ENCODE measurements at regions not wholly inside any gene's neighbourhood (a gene's known extent, or its start where the extent isn't known, plus 50 kb on each side); places are given as distances from the start of the nearest gene placed in this dataset.

DNA sequence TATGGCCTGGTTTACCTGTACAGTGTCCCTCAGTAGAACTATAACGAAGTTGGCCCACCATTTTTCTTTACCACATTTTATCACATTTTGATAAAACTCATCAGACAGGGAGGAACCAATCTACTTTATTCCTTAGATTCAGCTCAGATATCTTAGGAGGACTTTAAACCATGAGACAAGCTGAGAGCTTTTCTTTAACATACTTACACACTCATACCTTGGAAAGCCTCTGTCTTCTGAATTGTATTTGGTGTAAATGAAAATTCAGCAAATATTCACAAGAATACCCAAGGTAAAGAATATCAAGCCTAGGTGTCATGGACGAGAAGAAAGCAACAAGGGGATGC lies 313.2 kb downstream of the ENC1 start:
- no peak overlapping the region for H3K27ac Mint-ChIP-seq (ENCODE audit: unreplicated experiment)
- no peak for DNase-seq
- no peaks in the 10 kb centered on the region for H3K27me3 Mint-ChIP-seq (ENCODE audit: unreplicated experiment)
- no peaks in the 10 kb centered on the region for H3K9me3 Mint-ChIP-seq (ENCODE audit: unreplicated experiment)
- no peak overlapping the region for H3K4me3 Mint-ChIP-seq (ENCODE audit: unreplicated experiment)
- peaks cover under 1% of the 10 kb centered on the region for H3K4me1 Mint-ChIP-seq (ENCODE audit: low read depth, unreplicated experiment)
- TF ChIP-seq, protein P1, sequence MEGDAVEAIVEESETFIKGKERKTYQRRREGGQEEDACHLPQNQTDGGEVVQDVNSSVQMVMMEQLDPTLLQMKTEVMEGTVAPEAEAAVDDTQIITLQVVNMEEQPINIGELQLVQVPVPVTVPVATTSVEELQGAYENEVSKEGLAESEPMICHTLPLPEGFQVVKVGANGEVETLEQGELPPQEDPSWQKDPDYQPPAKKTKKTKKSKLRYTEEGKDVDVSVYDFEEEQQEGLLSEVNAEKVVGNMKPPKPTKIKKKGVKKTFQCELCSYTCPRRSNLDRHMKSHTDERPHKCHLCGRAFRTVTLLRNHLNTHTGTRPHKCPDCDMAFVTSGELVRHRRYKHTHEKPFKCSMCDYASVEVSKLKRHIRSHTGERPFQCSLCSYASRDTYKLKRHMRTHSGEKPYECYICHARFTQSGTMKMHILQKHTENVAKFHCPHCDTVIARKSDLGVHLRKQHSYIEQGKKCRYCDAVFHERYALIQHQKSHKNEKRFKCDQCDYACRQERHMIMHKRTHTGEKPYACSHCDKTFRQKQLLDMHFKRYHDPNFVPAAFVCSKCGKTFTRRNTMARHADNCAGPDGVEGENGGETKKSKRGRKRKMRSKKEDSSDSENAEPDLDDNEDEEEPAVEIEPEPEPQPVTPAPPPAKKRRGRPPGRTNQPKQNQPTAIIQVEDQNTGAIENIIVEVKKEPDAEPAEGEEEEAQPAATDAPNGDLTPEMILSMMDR (IDR thresholded peaks at IDR 0.05; ENCODE audit: partially characterized antibody, unreplicated experiment) = no peak
- H3K36me3 Mint-ChIP-seq (ENCODE audit: unreplicated experiment) = no peaks in the 10 kb centered on the region

DNA sequence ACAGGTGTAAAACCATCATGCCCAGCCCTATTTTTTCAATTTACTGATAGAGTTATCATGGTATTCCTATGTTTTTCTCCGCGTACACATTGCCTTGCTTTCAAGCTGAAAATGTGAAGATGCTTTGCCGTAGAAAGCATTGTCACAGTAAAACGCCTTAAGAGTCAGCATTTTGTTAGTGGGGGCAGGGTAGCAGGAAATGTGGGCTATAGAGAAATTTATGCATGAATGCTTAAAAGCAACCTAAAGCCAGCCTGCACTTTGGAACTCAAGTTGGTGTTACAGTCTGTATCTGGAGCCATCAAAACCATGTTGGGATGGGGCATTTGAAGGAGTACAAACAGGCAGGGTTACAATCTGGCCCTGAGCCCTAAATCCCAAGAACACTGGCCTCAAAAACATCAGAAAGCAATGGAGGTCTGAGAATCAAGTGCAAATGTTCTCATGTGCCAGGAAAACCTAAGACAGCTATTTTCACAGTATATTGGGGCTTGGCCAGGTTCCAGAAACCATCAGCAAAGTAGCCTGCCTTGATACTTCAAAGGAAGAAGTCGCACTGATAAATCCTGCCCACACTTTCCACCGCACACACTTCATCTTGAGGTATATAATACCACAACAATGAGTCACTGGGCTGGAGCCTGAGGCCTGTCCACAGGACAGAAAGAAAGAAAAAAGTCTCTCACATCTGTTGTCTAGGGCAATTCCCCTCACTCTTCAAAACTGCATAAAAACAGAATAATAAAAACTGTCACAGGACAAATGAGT lies 313.8 kb downstream of the ENC1 start:
- TF ChIP-seq, protein P1 (IDR thresholded peaks at IDR 0.05; ENCODE audit: partially characterized antibody, unreplicated experiment) = no peak
- DNase-seq = no peak
- no peaks in the 10 kb centered on the region for H3K27me3 Mint-ChIP-seq (ENCODE audit: unreplicated experiment)
- H3K27ac Mint-ChIP-seq (ENCODE audit: unreplicated experiment) = no peak overlapping the region
- no peak overlapping the region for H3K4me3 Mint-ChIP-seq (ENCODE audit: unreplicated experiment)
- H3K36me3 Mint-ChIP-seq (ENCODE audit: unreplicated experiment) = no peaks in the 10 kb centered on the region
- H3K9me3 Mint-ChIP-seq (ENCODE audit: unreplicated experiment) = no peaks in the 10 kb centered on the region
- peaks cover 5% of the 10 kb centered on the region for H3K4me1 Mint-ChIP-seq (ENCODE audit: low read depth, unreplicated experiment)

DNA sequence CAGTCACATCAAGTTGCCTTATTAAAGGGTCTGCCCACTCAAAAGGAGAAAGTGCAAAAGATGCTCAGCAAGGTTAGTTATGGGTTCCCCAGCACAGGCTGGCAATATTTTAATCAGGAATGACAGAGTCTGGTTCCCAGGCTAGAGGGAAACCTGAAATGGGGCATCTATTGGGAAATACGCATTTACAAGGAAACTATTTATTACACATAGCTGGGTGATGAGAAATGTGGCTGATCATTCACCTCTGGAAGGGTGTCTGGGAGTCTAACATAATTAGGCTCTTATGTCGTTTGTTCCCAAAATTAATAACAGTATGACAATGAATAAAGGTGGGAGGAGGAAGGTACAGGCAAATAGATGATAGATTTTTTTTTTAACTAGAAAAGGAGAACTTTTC lies 314.7 kb downstream of the ENC1 start:
- Mint-ChIP-seq H3K27ac (ENCODE audit: unreplicated experiment) (no peak overlapping the region), H3K9me3 (ENCODE audit: unreplicated experiment) (no peaks in the 10 kb centered on the region), H3K4me1 (ENCODE audit: low read depth, unreplicated experiment) (peaks cover 6% of the 10 kb centered on the region), H3K36me3 (ENCODE audit: unreplicated experiment) (no peaks in the 10 kb centered on the region), H3K27me3 (ENCODE audit: unreplicated experiment) (no peaks in the 10 kb centered on the region), H3K4me3 (ENCODE audit: unreplicated experiment) (no peak overlapping the region)
- TF ChIP-seq, protein P1 (IDR thresholded peaks at IDR 0.05; ENCODE audit: partially characterized antibody, unreplicated experiment) = no peak
- no peak for DNase-seq

DNA sequence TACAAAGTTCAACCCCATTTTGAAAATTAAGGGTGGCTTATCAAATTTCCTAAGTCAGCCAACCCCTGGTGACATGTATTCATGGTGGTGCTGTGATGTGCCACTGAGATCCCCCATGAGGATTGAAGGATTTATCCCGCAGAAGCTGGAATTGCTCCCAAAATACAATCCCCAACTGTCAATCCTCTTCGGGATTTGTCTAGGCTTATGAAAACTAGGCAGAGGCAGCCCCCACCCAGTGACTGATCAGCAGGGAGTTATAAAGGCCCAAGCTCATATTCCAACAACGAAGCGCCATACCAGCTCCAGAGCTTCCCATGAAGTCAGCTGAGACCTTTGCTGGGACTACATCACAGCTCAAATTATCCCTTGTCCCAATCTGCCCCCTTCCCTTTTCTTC lies 316.0 kb downstream of the ENC1 start:
- Mint-ChIP-seq H3K9me3 (ENCODE audit: unreplicated experiment) (no peaks in the 10 kb centered on the region), H3K4me1 (ENCODE audit: low read depth, unreplicated experiment) (peaks cover 6% of the 10 kb centered on the region), H3K27me3 (ENCODE audit: unreplicated experiment) (peaks cover 1% of the 10 kb centered on the region), H3K36me3 (ENCODE audit: unreplicated experiment) (no peaks in the 10 kb centered on the region), H3K4me3 (ENCODE audit: unreplicated experiment) (no peak overlapping the region), H3K27ac (ENCODE audit: unreplicated experiment) (no peak overlapping the region)
- DNase-seq = no peak
- TF ChIP-seq, protein P1 (IDR thresholded peaks at IDR 0.05; ENCODE audit: partially characterized antibody, unreplicated experiment) = no peak

DNA sequence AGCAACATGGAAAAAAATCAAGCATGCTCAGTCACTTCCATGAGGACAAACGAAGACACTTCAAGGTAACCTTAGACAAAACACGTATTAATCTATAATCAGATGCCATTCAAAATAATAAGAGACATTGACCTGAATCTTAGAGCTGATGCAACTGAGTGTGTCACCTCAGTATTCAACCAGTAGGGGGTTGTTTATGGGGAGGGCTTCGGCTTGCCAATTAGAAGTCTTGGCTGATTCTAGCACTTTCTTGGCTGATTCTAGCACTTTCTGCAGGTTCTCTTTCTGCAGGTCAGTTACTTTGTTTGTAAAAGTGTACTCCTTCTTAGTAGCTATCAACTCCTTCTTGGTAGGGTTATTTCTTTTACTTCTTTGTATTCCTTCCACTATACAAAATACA lies 317.6 kb downstream of the ENC1 start:
- Mint-ChIP-seq H3K27ac (ENCODE audit: unreplicated experiment) (no peak overlapping the region), H3K36me3 (ENCODE audit: unreplicated experiment) (no peaks in the 10 kb centered on the region), H3K4me1 (ENCODE audit: low read depth, unreplicated experiment) (peaks cover 8% of the 10 kb centered on the region), H3K27me3 (ENCODE audit: unreplicated experiment) (peaks cover 1% of the 10 kb centered on the region), H3K4me3 (ENCODE audit: unreplicated experiment) (no peak overlapping the region), H3K9me3 (ENCODE audit: unreplicated experiment) (no peaks in the 10 kb centered on the region)
- TF ChIP-seq, protein P1 (IDR thresholded peaks at IDR 0.05; ENCODE audit: partially characterized antibody, unreplicated experiment) = peak; percentile 12
- no peak for DNase-seq
